ENCODE measurements at regions not wholly inside any gene's neighbourhood (a gene's known extent, or its start where the extent isn't known, plus 50 kb on each side); places are given as distances from the start of the nearest gene placed in this dataset.
"Not testable (repeated sequence)": the region's sequence is repeated elsewhere in the genome, so short reads cannot be mapped to it uniquely, and the experiment has no call there.

DNA sequence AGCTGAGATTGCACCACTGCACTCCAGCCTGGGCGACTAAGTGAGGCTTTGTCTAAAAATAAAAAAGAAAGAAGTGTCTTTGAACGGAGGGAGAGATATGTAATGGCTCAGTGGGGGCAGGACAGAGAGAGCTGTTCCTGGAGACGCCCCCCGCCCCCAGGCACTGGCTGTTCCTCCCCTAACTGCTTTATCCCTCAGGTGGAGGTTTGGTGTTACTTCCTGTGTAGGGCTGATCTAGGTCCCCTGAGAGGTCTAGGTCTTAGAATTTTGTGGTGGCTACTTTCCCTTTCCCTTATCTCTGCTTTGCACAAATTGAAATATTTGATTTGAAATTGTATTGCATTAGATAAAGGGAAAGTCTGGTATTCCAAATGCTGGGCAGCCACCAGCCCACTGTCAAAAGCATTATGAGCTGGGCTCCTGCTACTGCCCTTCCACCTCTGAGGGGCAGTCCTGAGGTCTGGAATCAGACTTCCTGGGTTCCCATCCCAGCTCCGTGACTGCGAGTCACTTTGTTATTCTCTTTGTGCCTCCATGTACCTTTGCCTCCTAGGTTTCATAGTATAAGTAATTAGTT is 134.8 kb upstream of the KIF26B start:
- DNase-seq, result no peak

DNA sequence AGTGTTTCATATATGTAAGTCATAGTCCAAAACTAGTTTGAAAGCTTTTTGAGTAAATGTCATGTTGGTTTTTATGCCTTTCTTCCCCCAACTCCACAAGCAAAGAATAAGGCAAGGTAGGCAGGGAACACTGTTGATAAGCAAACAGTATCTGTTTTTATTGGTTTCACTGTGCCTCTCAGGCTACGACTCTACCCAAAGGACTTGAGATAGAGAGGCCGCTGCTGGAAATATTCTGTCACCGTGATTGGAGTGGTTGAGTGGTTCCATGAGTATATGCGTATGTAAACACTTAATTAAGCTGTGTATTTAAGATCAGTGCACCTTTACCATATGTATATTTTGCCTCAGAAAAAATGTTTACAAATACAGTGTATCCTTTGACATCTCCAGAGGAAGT is 138.1 kb upstream of the KIF26B start:
- DNase-seq, result no peak

DNA sequence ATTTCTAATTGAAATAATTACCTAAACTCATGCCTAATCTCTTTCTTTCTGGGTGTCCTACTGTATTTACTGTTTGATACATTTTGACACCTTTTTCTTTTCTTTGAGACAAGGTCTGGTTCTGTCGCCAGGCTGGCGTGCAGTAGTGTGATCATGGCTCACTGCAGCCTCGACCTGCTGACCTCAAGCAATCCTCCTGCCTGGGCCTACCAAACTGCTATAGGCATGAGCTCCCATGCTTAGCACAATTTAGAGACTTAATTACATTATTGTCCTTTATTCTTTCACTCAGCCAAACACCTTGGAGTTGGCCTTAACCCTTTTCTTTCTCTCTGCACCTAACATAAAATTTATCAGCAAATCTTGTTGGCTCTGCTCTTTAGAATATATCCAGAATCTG is 139.8 kb upstream of the KIF26B start:
- no peak for DNase-seq

DNA sequence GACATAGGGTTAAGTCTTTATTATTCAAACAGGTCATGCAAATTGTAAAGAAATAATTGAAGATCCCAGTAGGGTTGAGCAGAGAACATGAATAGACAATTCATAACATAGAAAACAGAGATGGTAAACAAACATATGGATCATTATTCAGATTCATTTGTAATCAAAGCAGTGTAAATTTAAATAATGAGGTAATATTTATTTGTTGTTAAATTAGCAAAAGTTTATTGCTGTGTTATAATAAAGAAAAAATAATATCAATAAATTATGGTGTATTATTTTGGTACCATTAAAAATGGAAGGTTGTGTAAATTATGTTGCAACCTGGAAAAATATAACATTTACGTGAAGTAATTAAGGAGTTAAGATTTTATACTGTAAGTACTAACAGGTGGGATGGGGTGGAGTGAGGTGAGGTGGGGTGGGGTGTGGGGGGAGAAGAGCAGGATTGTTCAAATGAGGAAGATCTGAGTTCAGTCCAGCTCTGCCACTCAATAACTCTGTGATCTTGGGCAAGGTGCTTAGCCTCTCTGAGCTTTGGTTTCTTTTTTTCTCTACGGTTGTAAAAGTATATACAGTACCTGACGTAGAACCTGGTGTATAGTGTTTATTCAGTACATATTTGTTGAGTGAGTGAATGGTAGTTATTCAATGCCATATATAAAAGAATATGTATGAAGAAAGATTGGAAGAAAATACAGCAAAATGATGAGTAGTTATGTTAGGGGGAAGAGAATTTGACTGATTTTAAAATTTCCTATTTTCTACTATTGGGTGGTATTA is 140.3 kb upstream of the KIF26B start:
- DNase-seq, result no peak

DNA sequence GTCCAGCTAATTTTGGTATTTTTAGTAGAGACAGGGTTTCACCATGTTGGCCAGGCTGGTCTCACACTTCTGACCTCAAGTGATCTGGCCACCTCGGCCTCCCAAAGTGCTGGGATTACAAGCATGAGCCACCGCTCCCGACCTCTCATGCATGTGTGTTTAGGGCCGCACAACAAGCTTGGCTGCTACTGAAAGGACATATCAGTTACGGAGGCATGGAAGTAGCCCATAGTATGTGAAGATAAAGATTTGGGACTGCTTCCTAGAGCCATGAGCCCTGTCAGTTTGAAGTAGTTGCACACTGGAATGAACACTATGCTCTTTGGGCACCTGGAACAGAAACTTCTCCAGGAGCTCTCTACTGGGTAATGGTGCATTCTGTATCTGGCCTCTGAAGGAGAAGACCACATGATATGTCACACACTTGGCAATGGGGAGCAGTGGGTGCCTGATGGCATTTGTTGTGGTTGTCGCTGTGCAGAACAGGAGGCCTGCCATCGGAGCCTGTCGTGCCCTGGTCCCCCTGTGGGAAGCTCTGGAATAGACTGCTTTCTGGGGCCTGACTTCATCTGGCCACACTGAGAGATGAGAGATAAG is 144.7 kb upstream of the KIF26B start:
- DNase-seq, result no peak

DNA sequence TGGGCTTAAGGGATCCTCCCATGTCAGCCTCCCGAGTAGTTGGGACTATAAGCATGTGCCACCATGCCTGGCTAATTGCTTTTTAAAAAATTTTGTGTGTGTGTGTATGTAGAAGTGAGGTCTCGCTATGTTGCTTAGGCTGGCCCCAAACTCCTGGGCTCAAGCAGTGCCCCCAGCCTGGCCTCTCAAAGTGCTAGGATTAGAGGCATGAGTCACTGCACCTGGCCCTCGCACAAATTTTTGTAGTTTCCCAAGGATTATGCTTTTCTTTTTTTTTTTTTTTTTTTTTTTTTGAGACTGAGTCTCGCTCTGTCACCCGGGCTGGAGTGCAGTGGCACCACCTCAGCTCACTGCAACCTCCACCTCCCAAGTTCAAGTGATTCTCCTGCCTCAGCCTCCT is 144.4 kb upstream of the HNRNPU start:
- no peak for DNase-seq

DNA sequence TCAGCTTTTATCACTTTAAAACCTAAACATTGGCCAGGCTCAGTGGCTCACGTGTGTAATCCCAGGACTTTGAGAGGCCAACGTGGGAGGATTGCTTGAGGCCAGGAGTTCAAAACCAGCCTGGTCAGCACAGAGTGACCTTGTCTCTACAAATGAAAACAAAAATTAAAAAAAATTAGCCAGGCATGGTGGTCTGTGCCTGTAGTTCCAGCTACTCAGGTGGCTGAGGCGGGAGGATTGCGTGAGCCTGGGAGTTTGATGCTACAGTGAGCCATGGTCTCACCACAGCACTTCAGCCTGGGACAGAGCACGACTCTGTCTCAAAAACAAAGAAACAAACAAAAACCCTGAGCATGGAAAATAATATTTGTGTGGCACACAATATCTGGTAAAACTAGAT is 143.5 kb upstream of the HNRNPU start:
- DNase-seq, result no peak

DNA sequence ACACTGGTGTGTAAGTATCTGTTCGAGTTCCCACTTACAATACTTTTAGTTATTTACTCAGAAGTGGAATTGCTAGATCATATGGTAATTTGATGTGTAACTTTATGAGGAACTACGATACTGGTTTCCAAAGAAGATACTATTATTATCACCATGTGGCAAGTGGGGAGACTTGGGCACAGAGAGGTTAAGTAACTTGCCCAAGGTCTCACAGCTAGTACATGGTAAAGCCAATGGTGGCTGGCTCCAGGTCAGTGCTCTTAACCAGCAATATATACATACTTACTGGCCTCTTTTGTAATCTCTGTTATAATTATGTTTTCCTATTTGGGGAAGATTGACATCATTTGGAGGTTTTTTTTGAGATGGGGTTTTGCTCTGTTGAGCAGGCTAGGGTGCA is 138.9 kb upstream of the HNRNPU start:
- no peak for DNase-seq

DNA sequence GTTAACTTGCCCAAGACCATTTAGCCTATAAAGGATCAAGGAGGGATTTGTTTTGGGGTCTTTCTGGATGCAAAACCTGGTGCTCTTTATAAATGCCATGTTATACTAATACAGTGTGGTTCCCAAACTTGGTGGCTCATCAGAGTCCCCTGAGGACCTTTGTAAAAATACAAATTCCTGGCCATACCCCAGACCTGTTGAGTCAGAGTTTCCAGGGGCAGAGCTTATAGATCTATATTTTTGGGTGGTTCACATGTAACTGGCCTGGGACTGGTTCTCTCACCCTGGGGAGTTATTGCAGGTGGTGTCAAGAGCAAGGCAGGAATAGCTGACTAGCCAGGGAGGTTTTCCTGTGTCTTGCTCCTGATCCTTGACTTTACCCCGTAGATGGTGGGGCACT is 136.9 kb upstream of the HNRNPU start:
- DNase-seq, result no peak

DNA sequence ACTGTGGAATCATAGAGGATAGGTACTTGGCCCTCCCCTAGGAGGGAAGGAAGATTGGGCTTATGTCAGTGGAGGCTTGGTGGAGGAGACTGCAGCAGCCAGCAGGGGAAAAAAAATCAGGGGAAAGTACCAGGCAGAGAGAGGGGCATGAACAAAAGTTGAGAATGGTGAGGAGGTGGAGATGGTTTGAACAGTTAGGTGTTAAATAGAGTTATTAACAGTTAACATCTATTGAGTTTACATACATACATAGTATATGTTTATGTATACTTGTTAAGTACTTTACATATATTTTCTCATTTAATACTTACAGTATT is 136.5 kb upstream of the HNRNPU start:
- DNase-seq, result no peak

DNA sequence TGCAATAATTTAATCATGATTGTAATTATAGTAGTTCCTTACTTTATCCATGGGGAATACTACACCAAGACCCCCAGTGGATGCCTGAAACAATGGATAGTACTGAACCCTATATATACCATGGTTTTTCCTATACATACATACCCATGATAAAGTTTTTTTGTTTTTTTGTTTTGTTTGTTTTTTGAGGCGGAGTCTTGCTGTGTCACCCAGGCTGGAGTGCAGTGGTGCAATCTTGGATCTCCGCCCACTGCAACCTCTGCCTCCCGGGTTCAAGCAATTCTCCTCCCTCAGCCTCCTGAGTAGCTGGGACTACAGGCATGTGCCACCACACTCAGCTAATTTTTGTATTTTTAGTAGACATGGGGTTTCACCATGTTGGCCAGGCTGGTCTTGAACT is 135.3 kb upstream of the HNRNPU start:
- DNase-seq, result not testable (repeated sequence)

DNA sequence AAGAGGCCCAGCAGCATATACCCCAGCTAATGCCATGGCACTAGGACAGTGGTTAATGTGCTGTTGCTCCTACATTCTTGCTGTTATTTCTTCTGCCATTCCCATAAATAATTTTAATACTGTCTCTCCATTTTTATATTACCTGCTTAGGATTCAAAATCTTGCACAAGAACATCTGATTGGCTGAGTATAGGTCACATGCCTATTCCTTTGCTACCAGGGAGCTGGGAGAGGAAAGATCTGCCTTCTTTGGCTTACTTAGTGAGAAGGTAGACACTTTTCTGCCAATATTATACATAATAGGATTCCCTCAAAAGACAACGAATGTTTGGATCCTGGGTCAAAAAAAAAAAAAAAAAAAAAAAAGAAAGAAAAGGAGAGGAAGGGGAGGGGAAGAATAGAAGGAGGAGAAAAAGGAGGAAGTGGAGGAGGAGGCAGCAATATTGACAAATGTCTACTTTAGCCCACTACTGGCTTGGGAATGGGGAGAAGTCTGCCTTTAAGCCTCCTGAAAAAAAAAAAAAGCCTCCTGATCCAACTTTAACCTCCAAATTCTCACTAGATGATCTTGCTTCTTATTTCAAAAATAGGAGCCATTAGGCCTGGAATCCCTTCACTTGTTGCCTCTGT is 134.5 kb upstream of the HNRNPU start:
- DNase-seq, result no peak

DNA sequence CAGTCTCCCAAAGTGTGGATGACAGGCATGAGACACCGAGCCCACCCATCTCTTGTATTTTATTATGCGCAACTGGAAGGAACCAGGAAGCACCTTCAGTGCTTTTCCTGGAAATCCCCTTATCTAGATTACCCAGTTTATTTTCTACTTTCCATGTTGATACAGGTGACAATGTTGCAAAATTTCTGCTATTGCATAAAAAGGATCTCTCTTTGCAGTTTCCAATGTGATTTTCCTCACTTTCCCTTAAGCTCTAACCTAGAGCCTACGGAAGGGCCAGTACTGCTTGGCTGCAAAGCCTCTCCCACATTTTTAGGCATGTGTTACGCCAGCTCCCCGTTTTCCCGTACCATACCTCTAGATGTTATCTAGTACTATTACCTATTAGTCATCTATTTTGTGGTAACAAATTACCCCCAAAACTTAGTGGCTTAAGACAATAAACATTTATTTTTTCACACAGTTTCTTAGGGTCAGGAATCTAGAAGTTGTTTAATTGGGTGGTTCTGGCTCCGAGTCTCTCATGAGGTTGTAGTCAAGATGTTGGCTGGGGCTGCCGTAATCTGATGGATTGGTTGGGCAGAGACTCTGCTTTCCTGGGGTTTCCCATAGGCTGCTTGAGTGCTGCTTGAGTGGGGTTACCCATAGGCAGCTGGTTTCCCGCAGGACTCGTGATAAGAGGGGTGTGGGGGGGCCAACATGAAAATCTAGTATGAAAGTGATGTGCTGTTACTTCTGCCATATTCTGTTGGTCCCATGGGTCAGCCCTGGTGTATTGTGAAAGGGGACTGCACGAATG is 131.5 kb upstream of the HNRNPU start:
- no peak for DNase-seq

DNA sequence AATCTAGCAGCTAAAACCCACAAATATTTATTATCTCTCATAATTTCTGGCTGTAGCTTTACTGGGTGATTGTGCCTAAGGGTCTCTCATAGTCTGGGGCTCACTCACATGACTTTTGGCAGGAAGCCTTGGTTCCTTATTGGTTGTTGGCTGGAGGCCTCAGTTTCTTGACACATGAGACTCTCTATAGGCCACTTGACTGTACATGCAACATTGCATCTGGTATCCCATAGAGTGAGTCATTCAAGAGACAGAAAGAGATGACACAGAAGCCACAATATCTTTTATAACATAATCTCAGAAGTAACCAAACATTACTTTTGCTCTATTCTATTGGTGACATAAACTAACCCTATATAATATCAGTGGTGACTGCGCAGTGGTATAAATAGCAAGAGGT is 128.5 kb upstream of the HNRNPU start:
- DNase-seq, result no peak

DNA sequence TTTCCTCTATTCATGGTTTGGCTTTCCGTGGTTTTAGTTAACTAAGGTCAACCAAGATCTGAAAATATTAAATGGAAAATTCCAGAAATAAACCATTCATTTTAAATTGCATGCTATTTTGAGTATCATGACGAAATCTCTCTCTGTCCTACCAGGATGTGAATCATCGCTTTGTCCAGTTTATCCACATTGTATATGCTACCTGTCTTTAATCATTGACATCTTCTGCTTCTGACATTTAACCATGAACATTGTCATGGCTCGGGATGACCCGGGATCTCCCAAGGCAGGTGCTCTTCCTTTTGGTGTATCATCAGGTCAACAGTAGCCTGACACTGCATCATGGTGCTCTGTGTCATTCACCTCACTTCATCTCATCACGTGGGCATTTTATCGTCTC is 125.5 kb upstream of the HNRNPU start:
- no peak for DNase-seq

DNA sequence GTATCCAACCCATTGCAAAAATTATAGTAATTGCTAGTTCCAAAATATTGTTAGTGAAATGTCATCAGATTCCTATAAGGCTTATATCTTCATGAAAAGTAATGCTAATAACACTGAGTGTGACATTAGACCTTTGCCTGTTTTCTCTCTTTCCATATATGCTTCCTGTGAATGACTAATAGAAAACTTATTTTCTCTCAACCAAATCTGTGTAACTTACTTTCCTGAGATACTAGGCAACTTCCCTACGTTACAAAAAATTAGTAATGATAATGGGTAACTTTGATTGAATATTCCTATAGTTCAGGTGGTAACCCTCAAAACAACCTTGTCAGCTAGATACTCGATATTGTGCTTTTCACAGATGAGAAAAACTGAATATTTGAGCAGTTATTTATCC is 124.2 kb upstream of the HNRNPU start:
- no peak for DNase-seq

DNA sequence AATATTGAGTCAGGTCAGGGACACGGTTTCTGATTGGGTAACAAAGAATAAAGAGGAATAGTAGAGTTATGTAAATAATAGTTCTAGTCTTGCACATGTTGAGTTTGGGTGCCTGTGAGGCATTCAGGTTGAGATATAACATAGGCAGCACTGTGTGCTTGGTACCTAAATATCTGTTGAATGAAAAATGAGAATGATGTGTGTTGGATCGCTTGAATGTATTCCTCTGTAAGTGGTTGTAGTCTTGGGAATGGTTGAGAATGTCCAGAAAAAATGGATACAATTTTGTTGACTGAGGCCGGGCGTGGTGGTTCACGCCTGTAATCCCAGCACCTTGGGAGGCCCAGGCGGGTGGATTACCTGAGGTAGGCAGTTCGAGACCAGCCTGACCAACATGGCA is 116.3 kb upstream of the HNRNPU start:
- DNase-seq, result no peak

DNA sequence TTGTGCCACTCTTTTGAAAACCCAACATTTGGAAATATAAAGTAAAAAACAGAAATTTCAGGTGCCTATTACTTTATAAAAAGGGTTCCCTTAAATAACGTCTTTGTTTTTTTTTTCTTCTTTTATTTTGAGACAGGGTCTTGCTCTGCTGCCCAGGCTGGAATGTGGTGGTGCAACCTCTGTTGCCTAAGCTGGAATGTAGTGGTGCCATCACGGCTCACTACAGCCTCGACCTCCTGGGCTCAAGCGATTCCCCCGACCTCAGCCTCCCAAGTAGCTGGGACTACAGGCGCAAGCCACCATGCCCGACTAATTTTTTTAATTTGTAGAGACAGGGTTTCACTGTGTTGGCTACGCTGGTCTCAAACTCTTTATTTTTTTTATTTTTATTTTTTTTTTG is 110.2 kb upstream of the HNRNPU start:
- DNase-seq, result no peak

DNA sequence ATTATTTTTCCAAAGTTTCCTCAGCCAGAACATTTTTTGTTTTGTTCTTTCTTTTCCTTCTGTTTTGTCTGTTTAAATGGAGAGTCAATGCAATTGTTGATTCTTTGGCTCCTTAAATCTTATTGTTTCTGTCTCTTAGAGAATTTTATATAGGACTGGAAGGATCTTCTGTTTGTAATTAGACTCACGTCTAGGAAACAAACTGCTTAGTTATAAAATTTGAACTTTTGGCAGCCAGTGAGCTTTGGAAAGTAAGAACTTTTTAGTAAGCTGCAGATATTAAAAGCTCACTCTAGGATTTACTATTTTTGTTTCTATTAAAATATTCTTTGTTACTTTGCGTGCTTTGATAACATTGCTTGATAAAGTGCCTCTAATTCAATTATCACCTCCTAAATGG is 109.8 kb upstream of the HNRNPU start:
- no peak for DNase-seq

DNA sequence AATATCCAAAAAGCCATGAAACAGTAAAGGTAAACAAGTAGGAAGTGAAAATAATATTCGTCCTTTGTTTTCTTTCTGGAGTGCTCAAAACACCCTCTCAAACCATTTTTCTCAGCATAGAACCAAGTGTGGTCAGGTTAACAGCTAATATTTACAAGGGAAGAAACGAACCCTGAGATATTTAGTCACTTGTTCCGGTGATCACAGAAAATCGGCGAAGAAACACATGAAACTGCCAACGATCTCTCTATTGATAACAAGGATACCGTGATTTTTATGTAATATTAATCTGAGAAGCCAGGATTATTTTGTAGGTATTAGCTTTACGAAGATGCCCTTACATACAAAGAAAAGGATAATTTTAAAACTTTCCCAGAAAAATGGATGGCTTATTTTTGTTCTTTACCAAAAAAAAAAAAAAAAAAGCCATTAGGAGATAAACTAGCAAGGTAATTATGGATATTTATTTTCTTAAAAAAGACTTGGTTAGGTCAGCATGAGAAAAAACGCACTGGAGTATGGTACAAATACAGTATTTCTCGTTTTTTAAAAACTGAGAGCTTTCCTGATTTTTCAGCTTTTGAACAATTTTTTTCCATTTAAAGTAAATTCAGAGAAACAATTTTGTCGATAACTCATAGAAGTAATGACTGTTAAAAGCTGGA is 107.3 kb upstream of the HNRNPU start:
- DNase-seq, result peak; percentile 90

DNA sequence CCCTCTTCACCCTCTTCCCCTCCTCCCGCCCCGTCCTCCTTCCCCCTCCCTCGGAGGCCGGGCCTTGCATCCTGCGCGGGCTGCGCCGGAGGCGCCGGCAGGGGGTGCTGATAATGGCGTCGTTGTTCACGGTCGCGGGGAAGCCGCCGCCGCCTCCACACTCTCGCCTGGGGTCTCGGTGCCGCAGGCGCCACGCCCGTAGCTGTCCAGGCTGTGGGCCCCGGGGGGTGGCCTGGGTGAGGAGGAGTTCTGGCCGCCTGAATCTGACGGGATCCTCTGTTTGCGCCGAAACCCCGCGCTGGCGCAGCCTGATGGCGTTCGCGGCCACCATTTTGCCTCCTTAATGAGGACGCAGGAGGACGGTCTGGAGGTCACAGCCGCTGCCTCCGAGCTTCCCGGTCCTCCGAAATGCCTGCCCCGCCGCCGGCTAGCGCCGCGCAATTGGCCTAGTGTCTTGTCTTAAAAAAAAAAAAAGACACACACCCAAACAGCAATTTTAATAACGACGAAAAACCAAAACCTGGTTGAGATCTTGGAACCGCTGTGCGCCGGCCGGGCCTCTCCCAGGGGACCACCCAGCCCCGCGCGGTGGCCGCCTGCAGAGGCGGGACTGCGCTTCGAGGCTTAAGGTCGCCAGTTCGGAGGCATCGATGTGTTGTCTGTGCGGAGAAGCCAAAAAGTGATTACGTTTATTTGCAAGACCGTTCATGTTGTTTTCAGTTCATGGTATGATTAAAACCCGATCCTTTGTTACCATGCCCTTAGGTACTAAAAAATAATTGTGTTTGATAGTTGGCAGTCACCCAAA is 106.6 kb upstream of the HNRNPU start:
- DNase-seq, result peak; percentile 96

DNA sequence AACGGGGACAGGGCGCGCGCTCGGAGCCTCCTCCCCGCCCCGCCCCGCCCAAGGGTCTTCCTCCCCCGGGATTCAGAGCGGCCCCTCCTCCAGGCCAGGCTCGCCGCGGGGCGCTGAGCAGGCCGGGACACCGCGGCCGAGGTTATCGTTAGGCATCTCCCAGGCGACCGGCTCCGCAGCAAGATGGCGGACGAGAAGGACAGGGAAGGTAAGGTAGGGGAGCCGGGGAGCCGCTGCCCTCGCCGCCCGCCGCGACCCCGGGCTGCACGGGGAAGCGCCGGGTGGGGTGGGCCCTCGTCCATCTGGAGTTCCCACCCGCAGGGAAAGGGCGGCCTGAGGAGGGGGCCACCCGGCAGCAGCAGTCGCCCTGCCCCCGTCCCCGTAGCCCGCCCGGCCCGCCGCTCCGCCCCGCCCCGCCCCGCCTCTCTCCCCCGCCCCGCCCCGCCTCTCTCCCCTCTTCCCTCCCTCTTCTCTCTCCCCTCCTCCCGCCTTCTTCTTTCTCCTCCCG is 105.9 kb upstream of the HNRNPU start:
- DNase-seq, result peak; percentile 93

All from NCI-H2227 treated with DMSO at 0.1 percent for 48 hours (cell line).